ENCODE measurements at regions not wholly inside any gene's neighbourhood (a gene's known extent, or its start where the extent isn't known, plus 50 kb on each side); places are given as distances from the start of the nearest gene placed in this dataset.

GRCh38 chr2:43051338-43051737 is 175.1 kb downstream of the ZFP36L2 start:
- no peak for DNase-seq

- no peak for DNase-seq
These were observed 175.5 kb downstream of the ZFP36L2 start for GRCh38 chr2:43050866-43051265.

- DNase-seq, result no peak
These were observed 176.3 kb downstream of the ZFP36L2 start for GRCh38 chr2:43049836-43050801.

DNA sequence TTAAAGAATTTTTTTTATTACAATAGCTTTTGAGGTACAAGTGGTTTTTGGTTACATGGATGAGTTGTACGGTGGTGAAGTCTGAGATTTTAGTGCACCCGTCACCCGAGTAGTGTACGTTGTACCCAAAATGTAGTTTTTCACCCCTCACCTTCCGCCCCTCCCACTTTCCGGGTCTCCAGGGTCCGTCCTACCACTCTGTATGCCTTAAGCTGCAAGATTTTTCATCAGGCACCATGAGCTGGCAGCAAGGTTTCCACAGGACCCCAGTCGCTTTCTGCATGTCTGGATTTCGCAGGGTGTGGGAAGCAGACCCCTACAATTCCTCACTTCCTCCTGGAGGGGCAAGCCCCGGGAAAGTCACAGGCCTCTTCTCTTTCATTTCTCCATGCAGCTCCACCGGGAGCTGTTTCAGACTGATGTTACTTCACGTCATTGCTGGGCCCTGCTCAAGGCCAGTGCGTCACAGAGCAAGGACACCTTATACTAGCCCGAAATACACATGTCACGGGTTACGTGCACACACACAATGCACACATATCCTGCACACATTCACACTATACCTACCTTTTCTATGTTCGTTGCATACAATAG is 179.1 kb downstream of the ZFP36L2 start:
- no peak for DNase-seq

GRCh38 chr2:43045866-43046265 is 180.5 kb downstream of the ZFP36L2 start:
- DNase-seq, result no peak

DNA sequence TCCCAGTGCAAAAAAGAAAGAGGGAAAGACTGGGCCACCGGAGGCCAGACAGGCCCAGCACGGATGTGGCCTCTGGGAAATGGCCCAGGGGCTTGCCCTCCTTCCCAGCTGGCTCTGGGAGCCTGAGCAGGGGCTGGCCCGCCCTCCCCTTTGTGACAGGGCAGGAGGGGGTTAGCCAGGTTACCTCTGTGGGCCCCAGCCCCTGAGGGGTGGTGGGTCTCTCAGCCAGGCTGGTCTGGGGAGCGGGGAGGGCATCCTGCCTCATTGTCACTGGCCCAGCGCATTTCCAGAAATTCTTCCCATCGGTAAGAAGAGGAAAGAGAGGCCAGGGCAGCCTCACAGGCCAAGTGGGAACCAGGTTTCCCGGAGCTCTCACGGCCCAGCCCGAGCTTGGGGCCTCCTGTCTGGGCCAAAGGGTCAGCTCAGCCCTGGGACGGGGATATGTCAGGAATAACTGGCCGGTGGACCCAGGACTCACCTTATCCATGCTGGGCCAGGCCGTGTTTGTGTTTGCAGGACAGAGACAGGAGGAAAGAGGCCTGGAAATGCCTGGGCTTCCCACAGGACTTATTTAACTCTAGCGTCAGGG is 182.2 kb downstream of the ZFP36L2 start:
- no peak for DNase-seq

GRCh38 chr2:43043553-43043870 is 182.9 kb downstream of the ZFP36L2 start:
- no peak for DNase-seq

- DNase-seq, result no peak
These were observed 184.6 kb downstream of the ZFP36L2 start for GRCh38 chr2:43041661-43042360.

DNA sequence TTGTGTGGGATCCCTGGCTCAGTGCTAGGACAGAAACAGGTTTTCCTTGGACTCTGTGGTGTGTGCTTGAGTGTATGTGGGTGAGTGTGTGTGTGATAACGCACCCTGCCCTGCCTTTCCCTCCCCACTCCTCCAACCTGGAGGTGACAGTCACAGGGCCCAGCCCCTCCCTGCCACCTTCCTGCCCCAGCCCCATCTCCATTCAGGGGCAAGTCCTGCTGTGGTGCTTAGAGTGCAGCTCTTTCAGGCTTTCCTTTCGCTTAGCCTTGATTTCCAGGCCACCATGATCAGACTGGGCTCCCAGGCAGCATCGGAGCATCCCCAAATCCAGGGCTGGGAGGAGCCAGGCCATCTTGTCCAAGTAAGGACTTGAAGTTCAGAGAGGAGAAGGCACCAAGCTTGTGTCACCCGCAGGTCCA is 185.2 kb downstream of the ZFP36L2 start:
- DNase-seq, result no peak

GRCh38 chr2:43040084-43040854 is 186.1 kb downstream of the ZFP36L2 start:
- no peak for DNase-seq

GRCh38 chr2:43039376-43040080 is 186.9 kb downstream of the ZFP36L2 start:
- no peak for DNase-seq

DNA sequence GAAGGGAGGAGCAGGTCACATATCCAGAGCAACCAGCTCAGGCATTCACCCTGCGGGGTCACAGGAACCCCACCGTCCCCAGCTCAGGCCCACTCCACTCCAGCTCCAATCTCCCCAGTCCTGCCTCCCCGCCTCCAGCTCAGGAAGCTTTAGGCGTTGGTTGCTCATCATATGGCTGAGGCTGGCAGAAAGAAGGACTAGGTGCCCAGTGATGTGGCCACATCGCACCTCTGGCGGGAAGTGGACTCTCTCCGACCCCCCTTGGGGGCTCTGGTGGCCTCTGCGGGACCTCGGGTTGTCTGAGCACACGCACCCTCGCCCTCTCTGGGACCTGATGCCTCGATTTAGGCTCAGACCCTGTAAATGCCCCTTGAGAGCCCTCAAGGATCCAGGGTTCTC is 187.7 kb downstream of the ZFP36L2 start:
- no peak for DNase-seq

DNA sequence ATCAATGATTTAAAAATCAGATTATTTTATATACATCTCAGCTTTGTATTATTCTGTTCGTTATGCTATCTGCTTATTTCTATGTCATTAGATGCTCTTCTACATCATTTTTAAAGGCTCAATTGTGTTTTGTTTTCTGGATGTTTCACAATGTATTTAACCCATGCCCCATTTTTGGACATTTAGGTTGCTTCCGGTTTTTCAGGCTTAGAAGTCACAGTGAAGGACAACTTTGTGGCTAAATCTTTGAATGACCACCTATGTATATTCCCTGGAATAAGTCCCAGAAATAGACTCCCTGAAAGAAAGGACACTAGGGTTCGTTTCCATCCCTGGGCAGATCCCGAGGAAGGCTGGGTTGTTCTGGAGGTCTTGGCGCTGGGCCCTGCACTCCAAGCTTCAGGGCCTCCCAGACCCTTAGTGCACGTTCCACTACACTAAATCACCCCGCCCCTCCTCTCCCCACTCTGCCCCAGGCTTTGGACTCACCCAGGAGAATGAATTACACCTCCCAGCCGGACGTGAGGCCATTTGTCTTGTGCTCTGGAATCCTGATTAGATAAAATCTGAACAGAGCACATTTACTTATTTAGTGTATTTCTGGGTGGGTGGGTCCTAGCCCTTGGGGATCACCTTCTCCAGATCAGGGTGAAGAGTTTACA is 188.2 kb downstream of the ZFP36L2 start:
- DNase-seq, result no peak

DNA sequence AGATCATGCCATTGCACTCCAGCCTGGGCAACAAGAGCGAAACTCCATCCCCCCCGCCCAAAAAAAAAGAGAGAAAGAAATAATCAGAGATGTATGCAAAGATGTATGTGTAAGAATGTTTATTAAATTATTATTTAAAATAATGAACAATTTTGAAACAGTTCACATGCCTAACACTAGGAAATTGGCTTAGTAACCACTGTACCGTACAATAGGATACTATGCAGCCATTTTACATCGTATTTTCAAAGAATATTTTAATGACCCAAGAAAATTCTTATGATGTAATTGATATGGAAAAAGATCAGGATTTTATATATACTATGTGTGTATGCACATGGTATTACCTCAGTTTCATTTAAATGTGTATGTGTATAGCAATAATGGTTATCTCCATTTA is 190.5 kb downstream of the ZFP36L2 start:
- no peak for DNase-seq

DNA sequence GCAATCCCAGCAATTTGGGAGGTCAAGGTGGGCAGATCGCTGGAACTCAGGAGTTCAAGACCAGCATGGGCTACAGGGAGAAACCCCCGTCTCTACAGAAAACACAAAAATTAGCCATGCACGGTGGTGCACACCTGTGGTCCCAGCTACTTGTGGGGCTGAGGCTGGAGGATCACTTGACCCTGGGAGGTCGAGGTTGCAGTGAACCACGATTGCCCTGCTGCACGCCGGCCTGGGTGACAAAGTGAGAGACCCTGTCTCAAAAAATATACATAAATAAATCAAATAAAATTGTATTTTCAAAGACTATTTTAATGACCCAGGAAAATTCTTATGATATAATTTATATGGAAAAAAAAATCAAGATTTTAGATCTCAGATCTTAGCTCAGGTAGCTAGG is 191.5 kb downstream of the ZFP36L2 start:
- DNase-seq, result no peak

GRCh38 chr2:43034242-43034619 is 192.2 kb downstream of the ZFP36L2 start:
- no peak for DNase-seq

DNA sequence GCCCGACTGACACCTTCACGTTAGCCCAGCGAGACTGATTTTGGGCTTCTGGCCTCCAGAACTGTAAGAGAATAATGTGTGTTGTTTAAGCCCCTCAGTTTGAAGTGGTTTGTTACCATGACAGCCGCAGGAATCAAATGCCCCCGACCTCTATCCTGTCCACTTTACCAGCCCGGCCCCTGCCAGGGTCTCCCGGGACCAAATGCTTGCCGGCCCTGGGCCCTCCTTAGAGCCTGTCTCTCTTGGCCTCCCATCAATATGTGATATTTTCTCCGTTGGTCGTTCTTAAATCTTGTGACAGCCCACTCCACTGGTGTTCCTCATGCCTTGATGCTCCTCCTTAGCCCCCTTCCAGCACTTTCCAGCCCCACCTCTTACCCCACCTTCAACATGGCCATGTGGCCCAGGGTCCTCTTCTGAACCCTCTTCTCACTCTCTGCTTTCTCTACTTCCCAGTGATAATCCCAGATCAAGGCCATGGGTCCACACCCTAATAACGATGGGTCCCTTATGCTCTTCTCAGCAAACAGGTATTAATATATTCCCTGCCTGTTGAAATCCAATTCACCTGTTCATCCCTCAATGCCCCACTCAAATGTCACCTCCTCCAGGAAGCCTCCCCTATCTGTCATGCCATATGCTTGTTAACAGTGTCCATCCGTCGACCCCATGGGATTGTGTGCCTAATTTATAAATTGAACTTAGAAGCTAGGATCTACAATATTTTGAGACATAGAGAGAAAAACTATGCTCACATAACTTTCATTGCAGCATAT is 192.8 kb downstream of the ZFP36L2 start:
- no peak for DNase-seq

DNA sequence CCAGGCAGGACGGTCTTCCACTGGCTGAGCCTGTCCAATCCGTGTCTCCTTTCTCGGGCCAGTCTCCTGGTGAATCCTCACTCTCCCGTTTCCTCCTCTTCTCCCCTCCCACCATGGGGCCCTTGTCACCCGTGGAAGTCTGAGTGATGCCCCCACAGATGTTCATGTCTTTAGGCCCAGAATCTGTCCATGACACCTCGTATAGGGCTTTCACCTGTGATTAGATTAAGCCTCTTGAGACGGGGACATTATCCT is 193.5 kb downstream of the ZFP36L2 start:
- DNase-seq, result no peak

- no peak for DNase-seq
These were observed 194.0 kb downstream of the ZFP36L2 start for GRCh38 chr2:43032213-43033015.
